ENCODE measurements at regions not wholly inside any gene's neighbourhood (a gene's known extent, or its start where the extent isn't known, plus 50 kb on each side); places are given as distances from the start of the nearest gene placed in this dataset.

DNA sequence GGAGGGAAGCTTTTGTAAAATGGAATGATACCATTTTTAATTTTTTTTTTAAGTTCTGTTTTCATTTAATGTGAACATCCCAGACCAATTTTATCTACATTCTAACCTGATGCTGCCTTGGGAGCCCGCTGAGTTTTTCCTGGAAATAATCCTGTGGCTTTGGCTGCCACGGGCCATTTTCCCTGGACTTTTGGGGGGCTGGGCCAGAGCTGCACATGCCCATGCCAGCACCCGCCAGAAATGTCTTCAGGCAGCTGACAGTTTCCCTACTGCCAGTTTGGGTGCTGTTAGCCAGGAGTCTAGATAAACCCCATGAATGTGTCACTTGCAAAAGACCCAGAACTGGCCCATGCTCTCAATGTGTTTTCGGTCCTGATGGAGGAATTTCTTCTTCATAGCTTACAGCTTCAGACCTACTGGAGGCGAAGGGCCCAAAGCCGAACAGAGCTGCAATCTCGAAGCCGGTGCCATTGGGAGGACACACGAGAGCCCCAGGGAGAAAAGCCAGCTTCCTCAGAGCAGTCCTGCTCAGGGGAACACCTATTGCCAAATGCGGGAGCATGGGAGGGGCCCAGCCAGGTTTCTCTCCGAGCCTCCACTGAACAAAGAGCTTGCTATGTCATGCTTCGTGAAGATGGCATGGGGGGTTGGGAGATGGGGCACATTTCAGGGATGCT lies 444.2 kb upstream of the MKI67 start:
- H3K27ac ChIP-seq (ENCODE audit: low read depth, low read length), result no peak overlapping the region
- peaks cover 76% of the 10 kb centered on the region for H3K9me3 ChIP-seq (ENCODE audit: control insufficient read depth, insufficient read depth, low read length)
- ChIA-PET CTCF (no interaction called here), POLR2A (no interaction called here)
- DNase-seq (ENCODE audit: low read depth, low spot score), result no peak
- H3K27me3 ChIP-seq (ENCODE audit: control insufficient read depth, insufficient read depth, low read length), result no peaks in the 10 kb centered on the region
- TF ChIP-seq CTCF (IDR thresholded peaks at IDR 0.05; ENCODE audit: low read depth, low read length), result no peak
- H3K4me3 ChIP-seq (ENCODE audit: low read depth, low read length), result no peak overlapping the region

DNA sequence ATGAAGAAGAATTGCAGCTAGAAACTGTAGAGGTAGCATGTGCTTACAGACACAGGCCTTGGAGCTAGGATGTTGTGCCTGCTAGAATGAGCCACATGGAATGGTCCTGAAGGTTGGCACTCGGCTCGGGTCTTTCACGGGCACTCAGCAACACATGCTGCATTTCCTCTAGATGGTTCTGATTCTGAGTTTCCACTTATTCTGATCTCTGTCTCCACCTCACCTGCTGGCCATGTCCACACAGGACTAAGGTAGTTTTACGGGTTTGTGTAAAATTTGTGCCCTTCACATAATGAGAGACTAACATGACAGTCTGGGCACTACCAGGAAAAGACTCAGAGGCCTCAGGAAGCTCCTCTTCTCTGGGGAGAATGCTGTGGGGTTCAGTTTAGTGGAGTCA lies 444.8 kb upstream of the MKI67 start:
- Histone ChIP-seq H3K27ac (ENCODE audit: low read depth, low read length) (no peak overlapping the region), H3K9me3 (ENCODE audit: control insufficient read depth, insufficient read depth, low read length) (peaks cover 71% of the 10 kb centered on the region), H3K4me3 (ENCODE audit: low read depth, low read length) (no peak overlapping the region), H3K27me3 (ENCODE audit: control insufficient read depth, insufficient read depth, low read length) (no peaks in the 10 kb centered on the region)
- TF ChIP-seq CTCF (IDR thresholded peaks at IDR 0.05; ENCODE audit: low read depth, low read length), result no peak
- DNase-seq (ENCODE audit: low read depth, low spot score), result no peak
- ChIA-PET POLR2A (no interaction called here), CTCF (no interaction called here)

GRCh38 chr10:128571745-128572144 lies 445.5 kb upstream of the MKI67 start:
- ChIA-PET POLR2A (no interaction called here), CTCF (no interaction called here)
- Histone ChIP-seq H3K27me3 (ENCODE audit: control insufficient read depth, insufficient read depth, low read length) (no peaks in the 10 kb centered on the region), H3K4me3 (ENCODE audit: low read depth, low read length) (no peak overlapping the region), H3K9me3 (ENCODE audit: control insufficient read depth, insufficient read depth, low read length) (peaks cover 68% of the 10 kb centered on the region), H3K27ac (ENCODE audit: low read depth, low read length) (no peak overlapping the region)
- TF ChIP-seq CTCF (IDR thresholded peaks at IDR 0.05; ENCODE audit: low read depth, low read length), result no peak
- DNase-seq (ENCODE audit: low read depth, low spot score), result no peak

- Histone ChIP-seq H3K27me3 (ENCODE audit: control insufficient read depth, insufficient read depth, low read length) (no peaks in the 10 kb centered on the region), H3K4me3 (ENCODE audit: low read depth, low read length) (no peak overlapping the region), H3K9me3 (ENCODE audit: control insufficient read depth, insufficient read depth, low read length) (peaks cover 68% of the 10 kb centered on the region), H3K27ac (ENCODE audit: low read depth, low read length) (no peak overlapping the region)
- TF ChIP-seq CTCF (IDR thresholded peaks at IDR 0.05; ENCODE audit: low read depth, low read length), result no peak
- DNase-seq (ENCODE audit: low read depth, low spot score), result no peak
- POLR2A ChIA-PET, result no interaction called here
- CTCF ChIA-PET, result no interaction called here
These were observed 446.5 kb upstream of the MKI67 start for GRCh38 chr10:128572696-128573095.

- H3K9me3 ChIP-seq (ENCODE audit: control insufficient read depth, insufficient read depth, low read length), result peaks cover 68% of the 10 kb centered on the region
- DNase-seq (ENCODE audit: low read depth, low spot score), result no peak
- no peak for TF ChIP-seq CTCF (IDR thresholded peaks at IDR 0.05; ENCODE audit: low read depth, low read length)
- H3K4me3 ChIP-seq (ENCODE audit: low read depth, low read length), result no peak overlapping the region
- no peaks in the 10 kb centered on the region for H3K27me3 ChIP-seq (ENCODE audit: control insufficient read depth, insufficient read depth, low read length)
- H3K27ac ChIP-seq (ENCODE audit: low read depth, low read length), result no peak overlapping the region
- ChIA-PET CTCF (no interaction called here), POLR2A (no interaction called here)
These were observed 447.1 kb upstream of the MKI67 start for GRCh38 chr10:128573281-128573845.
